NCI-H82 (cell line): ENCODE measurements at regions not wholly inside any gene's neighbourhood (a gene's known extent, or its start where the extent isn't known, plus 50 kb on each side); places are given as distances from the start of the nearest gene placed in this dataset.
"Not testable (repeated sequence)": the region's sequence is repeated elsewhere in the genome, so short reads cannot be mapped to it uniquely, and the experiment has no call there.

Experiments
- DNase-seq: peaks from one replicate; lab custom pipeline; 2025; lab: John Stamatoyannopoulos, UW

DNA sequence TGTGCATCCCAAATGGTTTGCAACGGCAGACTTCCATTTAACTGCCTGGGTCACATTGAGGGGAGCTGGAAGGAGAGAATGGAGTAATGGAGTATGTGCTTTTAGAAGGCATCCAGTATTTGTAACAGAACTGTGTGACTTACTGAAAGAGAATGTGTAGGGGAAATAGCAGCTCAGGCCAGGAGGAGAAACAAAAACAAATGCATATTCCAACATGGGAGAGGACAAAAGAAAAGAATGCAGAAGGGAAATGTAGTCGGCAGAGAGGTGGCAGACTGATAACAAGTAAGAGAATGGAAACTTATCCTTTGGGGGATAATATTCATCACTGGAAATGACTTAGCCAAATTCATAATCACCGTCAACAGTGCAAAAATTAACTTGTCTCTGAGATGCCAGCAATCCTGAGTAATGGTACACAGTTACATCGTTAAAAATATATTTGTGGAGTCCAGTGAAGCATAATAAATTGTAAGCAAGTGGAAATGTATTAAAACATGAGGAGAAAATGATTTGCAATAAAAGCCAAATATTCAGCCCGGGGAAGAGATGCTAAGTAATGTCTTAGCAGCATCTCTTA lies 294.9 kb upstream of the SGO1 start:
- DNase-seq: no peak

DNA sequence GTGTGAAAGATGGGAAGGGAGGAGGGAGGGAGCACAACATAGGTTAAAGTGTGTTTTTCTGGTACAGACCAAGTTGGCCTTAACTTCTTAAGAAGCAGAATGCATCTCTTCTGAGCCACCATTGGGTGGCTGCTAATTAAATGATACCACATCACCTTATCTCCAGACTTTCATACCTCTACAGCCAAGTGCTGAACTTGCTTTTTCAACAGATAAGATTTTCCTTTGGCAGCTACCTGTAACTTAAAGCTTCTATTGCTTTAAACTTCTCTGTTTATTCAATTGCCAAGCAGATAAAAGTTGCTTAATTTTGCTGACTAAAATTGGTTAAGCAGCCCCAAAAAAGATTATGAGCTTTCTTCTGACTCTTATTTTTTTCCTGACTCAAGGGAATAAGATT lies 292.4 kb upstream of the SGO1 start:
- DNase-seq: peak; percentile 0

DNA sequence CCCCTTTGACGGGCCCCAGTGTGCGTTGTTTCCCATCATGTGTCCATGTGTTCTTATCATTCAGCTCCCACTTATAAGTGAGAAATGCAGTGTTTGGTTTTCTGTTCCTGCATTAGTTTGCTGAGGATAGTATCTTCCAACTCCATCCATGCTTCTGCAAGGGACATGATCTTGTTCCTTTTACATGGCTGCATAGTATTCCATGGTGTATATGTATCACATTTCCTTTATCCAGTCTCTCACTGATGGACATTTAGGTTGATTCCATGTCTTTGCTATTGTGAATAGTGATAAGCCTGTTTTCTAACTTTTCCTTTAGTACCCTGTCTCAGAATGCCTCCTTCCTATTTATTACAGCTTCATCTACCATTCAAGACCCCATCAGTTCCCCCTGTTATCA lies 278.2 kb upstream of the SGO1 start:
- not testable (repeated sequence) for DNase-seq

DNA sequence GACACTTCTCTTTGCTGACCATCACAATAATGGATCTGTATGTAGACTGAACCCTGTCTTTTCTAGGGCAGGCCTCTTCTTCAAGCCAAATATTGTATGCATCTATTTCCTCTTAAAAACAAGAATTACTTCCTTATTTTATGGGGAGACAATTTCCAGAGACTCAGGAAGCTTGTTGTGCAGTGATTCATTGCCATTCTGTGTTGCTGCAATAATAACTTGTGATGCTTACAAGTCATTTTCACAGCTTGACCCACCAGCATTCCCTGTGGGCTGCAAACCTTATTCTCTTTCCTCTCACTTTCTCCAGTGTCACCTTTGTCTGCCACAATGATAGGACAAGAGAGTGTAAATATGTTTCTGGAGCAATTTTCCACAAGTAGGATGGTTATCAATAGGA lies 276.7 kb upstream of the SGO1 start:
- no peak for DNase-seq

DNA sequence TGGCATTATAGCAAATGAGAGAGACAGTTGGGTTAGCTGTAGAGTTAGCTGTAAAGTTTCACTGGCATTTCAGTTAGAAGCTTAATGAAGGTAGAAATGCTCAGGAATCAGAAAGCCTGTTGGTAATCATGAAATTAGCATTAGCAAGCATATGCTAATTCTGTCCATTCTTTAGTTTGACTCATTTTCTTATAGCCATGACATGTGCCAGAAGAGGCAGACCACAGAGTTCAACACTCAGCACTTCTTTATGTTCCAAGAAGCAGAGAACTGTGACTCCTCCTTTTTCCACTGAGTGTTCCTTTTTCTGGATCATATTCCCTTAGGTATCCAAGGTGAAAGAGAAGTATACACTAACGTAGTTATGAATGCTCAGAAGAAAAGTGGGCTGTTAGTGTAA lies 276.2 kb upstream of the SGO1 start:
- no peak for DNase-seq

DNA sequence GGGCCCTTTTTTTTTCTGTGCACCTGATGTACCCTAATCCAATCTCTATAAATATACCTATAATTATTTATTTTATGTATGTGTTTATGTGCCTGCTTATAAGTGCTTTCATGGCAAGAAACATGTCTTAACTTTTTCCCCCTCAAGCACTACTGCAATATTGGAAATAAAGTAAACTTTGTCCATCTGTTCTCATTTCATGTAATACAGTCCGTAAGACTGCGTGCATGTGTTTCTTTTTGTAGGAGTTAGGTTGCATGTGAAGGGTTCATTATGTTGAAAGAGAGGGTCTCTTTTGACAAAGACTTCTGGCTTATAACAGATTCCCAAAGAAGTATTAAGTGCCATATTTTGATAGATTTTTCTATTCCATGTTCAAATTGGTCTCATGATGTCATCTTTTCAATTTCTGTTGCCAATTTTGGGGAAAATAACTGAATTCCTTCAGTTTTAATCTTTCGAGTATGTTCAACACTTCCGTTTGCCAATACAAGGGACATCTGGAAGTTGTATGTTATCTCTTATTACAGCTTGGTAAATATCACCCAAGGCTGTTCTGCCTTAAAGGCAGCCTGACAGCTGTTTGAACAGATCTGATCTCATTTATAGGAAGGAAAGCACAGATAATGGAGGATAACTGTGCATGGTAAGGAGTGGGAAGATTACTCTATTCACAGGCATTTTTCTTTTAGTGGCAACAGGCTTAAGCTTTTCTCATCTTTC lies 273.1 kb upstream of the SGO1 start:
- DNase-seq: peak; percentile 74

DNA sequence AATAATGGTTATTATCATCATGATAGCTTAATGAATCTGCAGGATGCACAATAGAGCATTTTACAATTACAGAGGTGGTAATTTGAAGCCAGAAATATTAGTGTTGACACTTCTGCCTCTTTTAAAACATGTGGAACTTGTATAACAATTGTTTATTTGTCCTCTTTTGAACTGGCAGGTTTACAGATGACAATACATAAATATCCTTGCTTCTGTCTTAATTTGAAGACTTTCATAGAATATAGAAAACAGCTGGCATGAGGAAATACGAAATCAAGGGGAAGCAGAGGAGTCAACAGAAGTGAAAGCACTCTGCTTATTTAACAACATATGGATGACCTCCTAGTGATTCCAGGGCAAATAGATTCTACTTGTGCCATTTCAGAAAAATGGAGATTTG lies 270.5 kb upstream of the SGO1 start:
- DNase-seq: no peak

DNA sequence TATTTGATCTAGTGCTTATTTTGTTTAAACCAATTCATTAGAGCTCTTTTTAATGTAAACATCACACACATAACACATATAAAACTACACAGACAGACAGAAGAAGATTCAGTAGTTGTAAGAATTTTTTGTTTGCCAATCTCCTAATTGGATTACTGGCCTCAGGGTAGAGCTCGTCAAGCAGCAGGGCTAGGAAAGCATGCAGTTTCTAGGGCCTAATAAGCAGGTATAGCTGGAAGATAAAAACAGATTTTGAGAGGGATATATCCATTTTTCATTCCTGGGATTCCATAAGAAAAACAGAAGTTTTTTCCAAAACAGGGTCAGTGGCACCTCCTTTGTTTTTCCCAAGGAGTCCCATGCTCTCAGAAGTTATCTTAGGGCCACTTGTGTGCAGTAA lies 265.2 kb upstream of the SGO1 start:
- DNase-seq: peak; percentile 12

DNA sequence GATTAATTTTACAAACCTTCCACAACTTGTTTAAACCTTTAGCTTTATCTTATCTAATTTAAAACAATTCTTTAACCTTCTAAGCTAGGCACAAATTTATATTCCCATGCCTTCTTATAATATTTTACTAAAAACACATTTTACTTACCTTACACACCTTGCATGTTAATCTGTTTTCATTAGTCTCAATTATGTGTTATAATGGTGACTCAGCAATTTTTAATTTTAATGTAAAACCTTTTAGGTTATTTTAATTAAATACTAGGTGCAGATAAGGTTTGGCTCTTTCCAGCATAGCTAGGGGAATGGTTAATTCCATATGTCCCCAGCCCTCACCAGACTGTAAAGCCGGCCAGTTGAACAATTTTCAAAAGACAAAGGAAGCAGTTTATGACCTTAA lies 264.6 kb upstream of the SGO1 start:
- no peak for DNase-seq

DNA sequence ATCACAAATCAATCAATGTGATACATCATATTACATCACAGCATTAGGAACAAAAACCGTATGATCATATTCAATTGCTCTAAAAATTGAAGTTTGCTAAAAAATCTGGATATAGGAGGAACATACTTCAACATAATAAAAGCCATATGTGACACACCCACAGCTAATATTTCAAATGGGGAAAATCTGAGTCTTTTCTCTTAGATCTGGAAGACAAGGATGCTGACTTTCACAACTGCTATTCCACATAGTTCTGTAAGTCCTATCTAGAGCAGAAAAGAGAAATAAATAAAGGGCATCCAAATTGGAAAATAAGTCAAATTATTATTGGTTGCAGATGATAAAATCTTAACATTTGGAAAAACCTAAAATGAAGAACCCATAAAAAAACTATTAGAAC lies 256.8 kb upstream of the SGO1 start:
- DNase-seq: no peak

DNA sequence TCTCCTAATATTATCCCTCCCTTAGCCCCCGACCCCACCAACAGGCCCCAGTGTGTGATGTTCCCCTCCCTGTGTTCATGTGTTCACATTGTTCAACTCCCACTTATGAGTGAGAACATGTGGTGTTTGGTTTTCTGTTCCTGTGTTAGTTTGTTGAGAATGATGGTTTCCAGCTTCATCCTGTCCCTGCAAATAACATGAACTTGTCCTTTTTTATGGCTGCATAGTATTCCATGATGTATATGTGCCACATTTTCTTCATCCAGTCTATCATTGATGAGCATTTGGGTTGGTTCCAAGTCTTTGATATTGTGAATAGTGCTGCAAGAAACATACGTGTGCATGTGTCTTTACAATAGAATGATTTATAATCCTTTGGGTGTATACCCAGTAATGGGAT lies 241.3 kb upstream of the SGO1 start:
- not testable (repeated sequence) for DNase-seq

DNA sequence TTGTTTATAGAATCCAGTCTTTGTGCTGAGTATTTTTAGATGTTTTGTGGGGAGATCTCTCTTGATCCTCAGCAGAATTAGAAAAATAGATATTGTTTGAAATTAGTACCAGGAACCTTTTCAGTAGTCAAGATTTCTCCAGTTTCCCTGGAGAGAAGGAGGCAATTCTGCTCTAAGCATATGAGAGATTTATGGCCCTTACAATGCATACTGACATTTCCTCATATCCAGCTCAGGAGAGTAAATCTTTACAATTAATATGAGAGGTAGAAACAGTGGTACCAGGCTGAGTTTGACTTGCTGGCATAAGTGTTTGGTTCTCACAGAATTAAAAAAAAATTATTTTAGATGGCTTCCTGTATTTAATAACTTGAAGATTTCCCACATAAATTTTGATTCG lies 239.1 kb upstream of the SGO1 start:
- DNase-seq: no peak

DNA sequence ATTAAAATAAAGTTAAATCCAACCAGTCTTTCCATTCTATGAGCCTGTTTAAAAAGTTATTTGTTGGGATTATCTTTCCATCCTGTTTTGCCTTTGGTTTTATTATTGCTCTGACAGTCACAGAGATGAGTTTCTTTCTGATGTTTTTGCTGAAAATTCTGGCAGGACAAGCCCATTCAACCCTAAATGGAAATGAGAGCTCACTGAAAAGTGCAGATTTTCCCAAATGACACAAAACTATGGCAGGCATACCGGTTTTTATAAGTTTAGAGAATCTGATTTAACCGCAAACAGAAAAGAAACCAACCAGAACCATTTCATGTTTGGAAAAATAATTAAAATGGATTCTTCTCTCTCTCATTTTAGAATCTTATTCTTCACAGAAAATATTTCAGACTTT lies 238.1 kb upstream of the SGO1 start:
- no peak for DNase-seq

DNA sequence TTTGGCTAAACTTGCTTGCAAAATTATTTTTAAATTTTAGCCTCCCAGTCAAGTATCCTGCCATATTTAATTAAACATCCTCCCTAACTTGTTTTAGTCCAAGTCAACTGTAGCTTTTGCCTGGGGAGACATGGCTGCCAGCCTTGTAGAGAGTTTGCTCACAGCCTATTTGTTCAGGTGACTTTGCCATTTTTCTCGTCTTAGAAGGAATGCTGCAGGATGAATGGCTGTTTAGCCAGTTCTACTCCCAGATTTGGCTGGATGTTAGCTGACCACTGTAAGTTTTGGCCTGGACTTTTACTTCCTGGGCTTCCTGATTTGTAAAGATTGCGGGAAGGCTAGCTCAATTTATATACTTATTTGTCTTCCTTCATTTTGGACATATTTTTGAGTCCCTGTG lies 236.4 kb upstream of the SGO1 start:
- no peak for DNase-seq

DNA sequence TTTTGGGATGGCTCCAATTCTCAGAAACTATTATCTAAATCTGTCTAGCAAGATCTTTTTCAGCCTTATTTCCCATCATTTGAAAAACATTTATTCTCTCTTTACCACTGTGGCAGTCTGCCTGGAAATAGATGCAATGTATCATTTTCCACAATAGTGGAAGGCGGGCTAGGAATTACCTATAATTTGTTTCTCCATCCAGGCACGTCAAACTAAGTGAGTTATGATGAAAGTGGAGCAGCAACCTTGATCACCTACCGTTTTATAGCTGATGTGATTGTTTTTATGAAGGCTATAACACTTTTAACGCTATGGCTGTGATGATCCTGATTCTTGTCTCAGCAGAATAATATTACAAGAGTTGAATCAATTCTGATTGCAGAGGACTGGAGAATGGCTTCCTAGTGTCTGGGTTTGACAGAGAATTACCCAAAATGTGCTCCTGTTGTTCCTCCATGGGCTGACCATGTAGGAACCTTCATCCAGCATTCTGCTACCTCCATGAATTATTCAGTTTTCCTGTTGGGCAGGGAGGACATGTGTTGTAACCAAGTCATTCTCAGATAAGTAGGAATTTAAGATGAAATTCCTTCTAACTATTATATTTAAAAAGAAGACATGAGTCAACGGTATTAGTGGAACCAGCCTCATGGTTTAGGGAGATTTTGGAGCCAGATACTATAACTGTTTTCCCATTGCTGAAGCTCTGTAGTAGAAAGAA lies 231.5 kb upstream of the SGO1 start:
- DNase-seq: no peak

DNA sequence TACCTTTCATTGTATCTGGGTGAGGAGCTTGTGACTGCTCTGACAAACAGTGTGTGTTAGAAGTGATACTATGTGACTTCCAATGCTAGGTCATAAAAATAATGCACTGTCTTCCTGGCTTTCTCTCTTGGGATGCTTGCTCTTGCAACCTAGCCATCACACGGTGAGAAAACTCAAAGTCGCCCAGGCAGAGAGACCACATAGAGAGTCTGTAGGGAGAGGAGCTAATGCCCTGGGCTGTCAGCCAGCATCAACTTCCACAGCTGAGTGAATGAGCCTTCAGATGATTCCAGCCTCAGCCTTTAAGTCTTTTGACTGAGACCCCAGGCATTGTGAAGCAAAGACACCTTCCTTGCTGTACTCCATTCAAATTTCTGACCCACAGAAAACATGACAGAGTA lies 220.6 kb upstream of the SGO1 start:
- no peak for DNase-seq

DNA sequence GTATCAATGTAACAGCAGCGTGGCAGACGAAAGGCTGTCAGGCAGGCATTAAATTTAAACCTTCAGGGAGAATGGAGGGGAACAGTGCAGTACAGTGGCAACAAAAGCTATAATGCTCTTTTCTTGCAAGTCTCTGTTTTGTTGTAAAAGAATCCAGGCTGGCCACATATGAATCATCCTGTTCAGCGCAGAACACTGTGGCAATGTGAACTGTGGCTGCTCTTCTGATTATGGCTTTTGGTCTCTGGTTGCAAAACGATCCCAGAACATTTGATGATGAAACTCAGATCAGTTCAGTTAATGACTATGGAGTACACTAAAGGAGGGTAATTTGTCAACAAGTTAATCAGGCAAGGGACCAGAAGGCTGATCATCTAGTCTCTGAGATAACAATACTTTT lies 219.7 kb upstream of the SGO1 start:
- DNase-seq: no peak

DNA sequence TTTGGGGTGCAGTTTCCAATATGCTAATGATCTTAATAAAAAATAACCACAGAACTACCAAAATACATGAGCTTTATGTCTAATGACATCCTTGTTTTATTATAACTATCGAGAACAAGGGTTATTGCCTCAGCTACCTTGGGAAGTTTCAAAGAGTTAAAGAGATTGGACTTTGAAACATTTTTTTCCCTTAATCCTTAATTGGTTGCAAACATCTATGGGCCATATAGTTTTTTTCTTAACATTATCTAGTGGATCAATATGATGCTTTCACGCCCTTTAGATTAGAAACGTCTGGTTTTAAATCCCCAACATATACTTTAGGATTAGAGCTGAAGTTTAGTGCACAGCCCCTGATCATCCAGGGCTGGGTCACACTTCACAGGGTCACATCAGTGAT lies 219.2 kb upstream of the SGO1 start:
- DNase-seq: peak; percentile 20

DNA sequence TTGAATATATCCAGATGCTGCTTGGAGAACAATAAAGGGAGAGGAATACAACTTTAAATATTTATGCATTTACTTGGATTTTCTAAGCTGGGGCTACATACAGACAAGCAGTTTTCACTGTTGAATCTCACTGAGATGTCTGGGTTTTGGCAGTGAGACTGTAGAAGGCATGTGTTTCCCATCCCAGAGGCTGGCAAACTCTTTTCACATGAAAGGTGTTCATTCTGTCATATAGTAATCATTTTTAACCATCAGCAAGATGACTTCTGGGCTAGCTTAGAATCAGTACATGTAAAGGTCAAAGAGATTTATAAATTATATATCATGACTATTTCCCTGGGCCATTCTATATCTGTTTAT lies 218.7 kb upstream of the SGO1 start:
- DNase-seq: no peak

DNA sequence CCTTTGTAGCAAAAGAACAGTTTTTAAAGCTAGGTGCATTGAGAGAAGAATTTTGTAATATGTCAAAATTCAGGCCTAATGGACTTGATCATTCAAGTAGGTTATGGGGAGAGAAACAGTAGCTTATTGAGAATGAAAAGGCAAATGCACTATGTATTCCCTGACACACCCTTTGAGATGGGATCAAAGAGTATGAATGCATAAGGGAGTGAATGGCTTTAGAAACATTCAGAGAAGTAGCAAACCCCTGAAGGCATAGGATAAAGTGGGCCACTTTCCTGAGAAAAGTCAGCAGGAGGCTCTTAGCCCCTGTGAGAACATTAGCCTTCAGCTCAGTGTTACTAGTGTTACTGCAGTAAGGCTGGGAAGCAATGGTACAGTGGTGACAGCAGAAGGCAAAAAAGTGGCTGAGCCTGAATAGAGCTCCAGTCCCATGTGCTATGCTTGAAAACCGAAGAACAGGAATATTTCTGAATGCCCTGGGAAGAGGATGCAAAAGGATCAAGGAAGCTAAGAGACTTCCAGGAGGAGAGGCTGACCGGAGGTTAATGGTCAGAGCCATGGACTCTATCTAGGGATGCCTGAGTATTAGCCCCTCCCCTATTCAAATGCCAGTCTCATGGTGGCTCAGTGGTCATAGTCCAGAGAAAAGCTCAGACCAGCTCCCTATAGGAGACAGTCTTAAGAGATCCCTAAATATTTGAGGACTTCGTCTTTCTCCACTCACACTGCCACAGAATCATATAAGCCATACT lies 218.2 kb upstream of the SGO1 start:
- no peak for DNase-seq

DNA sequence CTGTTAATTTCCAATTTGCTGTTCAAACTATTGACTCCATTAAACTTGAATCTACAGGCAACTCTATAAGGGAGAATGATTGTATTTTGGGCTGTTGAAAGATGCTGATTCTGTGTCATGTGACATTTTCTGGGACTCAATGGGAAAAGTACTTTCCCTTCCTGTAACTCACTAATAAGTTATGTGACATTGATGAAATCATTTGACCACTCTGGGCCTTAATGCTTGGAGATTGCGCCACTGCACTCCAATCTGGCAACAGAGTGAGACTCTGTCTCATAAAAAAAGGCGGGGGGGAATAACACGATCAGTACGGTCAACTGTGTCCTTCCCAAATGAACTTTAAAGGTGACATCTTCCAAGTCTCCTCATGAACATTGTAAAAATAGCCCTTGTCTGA lies 215.2 kb upstream of the SGO1 start:
- DNase-seq: no peak

DNA sequence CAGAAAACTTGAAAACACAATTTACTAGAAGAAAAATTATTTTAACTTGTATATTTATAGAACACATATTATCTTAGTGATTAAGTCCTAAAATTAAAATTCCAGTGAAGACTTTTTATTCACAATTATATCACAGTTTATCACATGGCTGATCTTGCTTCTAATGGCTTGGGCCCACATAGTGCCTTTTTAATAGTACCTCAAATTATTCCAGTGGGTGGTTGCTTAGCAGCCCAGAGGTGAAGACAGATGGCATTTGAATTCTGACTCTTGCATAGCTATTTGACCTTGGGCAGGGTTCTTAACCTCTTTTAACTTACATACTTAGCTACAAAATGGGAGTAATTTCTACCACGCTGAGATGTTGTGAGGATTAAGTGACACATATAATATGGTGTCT lies 214.7 kb upstream of the SGO1 start:
- no peak for DNase-seq

DNA sequence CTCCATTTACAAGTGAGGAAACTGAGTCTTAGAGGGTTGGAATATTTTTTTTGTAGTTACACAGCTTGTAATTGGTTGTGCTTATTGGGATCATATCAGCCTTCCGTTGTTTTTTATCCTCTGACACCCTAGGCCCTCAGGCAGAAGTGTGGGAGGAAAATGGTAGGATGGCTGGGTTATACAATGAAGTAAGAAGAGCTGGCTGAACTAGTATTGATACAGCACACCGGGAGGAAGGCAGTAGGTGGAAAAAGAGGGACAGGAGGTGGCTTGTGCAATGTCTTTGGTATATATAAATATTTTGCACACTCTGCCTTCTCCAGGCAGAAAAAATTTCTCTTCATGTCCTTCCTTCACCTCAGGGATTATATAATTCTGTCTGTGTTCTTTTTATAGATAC lies 214.3 kb upstream of the SGO1 start:
- DNase-seq: no peak
